ENCODE measurements at regions not wholly inside any gene's neighbourhood (a gene's known extent, or its start where the extent isn't known, plus 50 kb on each side); places are given as distances from the start of the nearest gene placed in this dataset.

- TF ChIP-seq REST (IDR thresholded peaks at IDR 0.05; ENCODE audit: insufficient read depth in 1 of 2, low read depth in 2 of 2, low read length in 2 of 2) = no peak
- no peak for TF ChIP-seq FOXP2 (optimal IDR thresholded peaks at IDR 0.05; ENCODE audit: borderline replicate concordance, extremely low read depth, extremely low read length, insufficient read depth)
Measured at GRCh38 chr2:236400046-236400574, 135.9 kb upstream of the ASB18 start.

GRCh38 chr2:236400594-236401360 lies 136.6 kb upstream of the ASB18 start:
- TF ChIP-seq FOXP2 (optimal IDR thresholded peaks at IDR 0.05; ENCODE audit: borderline replicate concordance, extremely low read depth, extremely low read length, insufficient read depth) = no peak

- TF ChIP-seq FOXP2 (optimal IDR thresholded peaks at IDR 0.05; ENCODE audit: borderline replicate concordance, extremely low read depth, extremely low read length, insufficient read depth) = no peak
- no peak for TF ChIP-seq POLR2AphosphoS5 (IDR thresholded peaks at IDR 0.05; ENCODE audit: low read depth, low read length)
- TF ChIP-seq TAF1 (IDR thresholded peaks at IDR 0.05; ENCODE audit: borderline replicate concordance, insufficient read depth, low read length) = no peak
- TF ChIP-seq SIN3A (IDR thresholded peaks at IDR 0.05; ENCODE audit: borderline replicate concordance, insufficient read depth, low read length) = no peak
- no peak for TF ChIP-seq REST (IDR thresholded peaks at IDR 0.05; ENCODE audit: insufficient read depth in 1 of 2, low read depth in 2 of 2, low read length in 2 of 2)
Measured at GRCh38 chr2:236402033-236402790, 138.0 kb upstream of the ASB18 start.

DNA sequence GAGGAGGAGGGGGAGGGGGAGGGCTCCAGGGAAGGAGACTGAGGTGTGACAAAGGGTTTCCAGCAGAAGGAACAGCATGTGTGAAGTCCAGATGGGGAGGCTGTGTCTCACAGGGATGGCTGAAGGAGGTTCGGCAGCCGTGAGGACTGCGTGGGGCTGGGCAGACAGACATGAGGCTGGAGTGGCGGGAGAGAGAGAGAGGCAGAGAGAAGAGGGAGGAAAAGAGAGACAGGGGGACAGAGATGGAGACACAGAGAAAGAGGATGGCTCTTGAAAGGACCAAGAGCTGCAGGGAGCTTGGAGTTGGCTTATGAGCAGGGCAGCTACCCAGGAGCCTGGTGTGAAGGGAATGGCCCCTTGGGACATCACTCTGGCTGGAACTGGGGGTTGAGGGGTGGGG lies 138.9 kb upstream of the ASB18 start:
- TF ChIP-seq FOXP2 (optimal IDR thresholded peaks at IDR 0.05; ENCODE audit: borderline replicate concordance, extremely low read depth, extremely low read length, insufficient read depth) = no peak
- no peak for TF ChIP-seq SIN3A (IDR thresholded peaks at IDR 0.05; ENCODE audit: borderline replicate concordance, insufficient read depth, low read length)
- no peak for TF ChIP-seq POLR2AphosphoS5 (IDR thresholded peaks at IDR 0.05; ENCODE audit: low read depth, low read length)
- TF ChIP-seq REST (IDR thresholded peaks at IDR 0.05; ENCODE audit: insufficient read depth in 1 of 2, low read depth in 2 of 2, low read length in 2 of 2) = no peak
- TF ChIP-seq TAF1 (IDR thresholded peaks at IDR 0.05; ENCODE audit: borderline replicate concordance, insufficient read depth, low read length) = no peak

DNA sequence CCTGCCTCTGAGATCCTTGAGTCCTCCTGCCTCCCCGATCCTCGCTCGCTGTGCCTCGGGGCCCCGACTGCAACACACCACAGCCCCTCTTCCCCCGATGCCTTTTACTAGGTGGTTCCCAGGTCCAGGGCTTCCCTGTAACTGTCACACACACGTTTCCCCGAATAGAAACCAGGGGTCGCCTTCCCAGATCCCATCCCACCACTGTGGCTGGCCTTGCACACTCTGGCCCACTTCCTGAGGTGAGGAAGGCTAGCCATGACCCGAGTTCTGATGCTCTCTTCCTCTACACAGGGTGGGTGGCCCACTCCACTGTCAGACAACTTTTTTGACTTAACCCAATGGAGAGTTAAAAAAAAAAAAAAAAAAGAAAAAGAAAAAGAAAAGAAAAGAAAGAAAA lies 139.6 kb upstream of the ASB18 start:
- TF ChIP-seq TAF1 (IDR thresholded peaks at IDR 0.05; ENCODE audit: borderline replicate concordance, insufficient read depth, low read length) (no peak), POLR2AphosphoS5 (IDR thresholded peaks at IDR 0.05; ENCODE audit: low read depth, low read length) (no peak), FOXP2 (optimal IDR thresholded peaks at IDR 0.05; ENCODE audit: borderline replicate concordance, extremely low read depth, extremely low read length, insufficient read depth) (no peak), REST (IDR thresholded peaks at IDR 0.05; ENCODE audit: insufficient read depth in 1 of 2, low read depth in 2 of 2, low read length in 2 of 2) (no peak), SIN3A (IDR thresholded peaks at IDR 0.05; ENCODE audit: borderline replicate concordance, insufficient read depth, low read length) (no peak)
